Suppressor macrophage treated with lipopolysaccharide for 4 hours (primary cell): ENCODE measurements at regions not wholly inside any gene's neighbourhood (a gene's known extent, or its start where the extent isn't known, plus 50 kb on each side); places are given as distances from the start of the nearest gene placed in this dataset.
A peak's percentile ranks its signal among the peaks of the same experiment; 100 is the strongest.
"Not testable (repeated sequence)": the region's sequence is repeated elsewhere in the genome, so short reads cannot be mapped to it uniquely, and the experiment has no call there.

Experiments used
- DNase-seq: peaks from one replicate; pipeline ENCODE4 v3.0.0-alpha.2; 2020

- no peak for DNase-seq
Observed at GRCh38 chrX:43238461-43238945, 417.6 kb upstream of the MAOA start.

GRCh38 chrX:43239356-43239755 lies 416.7 kb upstream of the MAOA start:
- DNase-seq = no peak

- no peak for DNase-seq
Observed at GRCh38 chrX:43255596-43255995, 400.5 kb upstream of the MAOA start.

GRCh38 chrX:43266487-43266886 lies 389.6 kb upstream of the MAOA start:
- no peak for DNase-seq

GRCh38 chrX:43267652-43268051 lies 388.4 kb upstream of the MAOA start:
- DNase-seq = no peak

- DNase-seq = no peak
Observed at GRCh38 chrX:43269201-43269600, 386.9 kb upstream of the MAOA start.

GRCh38 chrX:43277879-43278278 lies 378.2 kb upstream of the MAOA start:
- DNase-seq = no peak

- no peak for DNase-seq
Observed at GRCh38 chrX:43278440-43278839, 377.7 kb upstream of the MAOA start.

- DNase-seq = no peak
Observed at GRCh38 chrX:43279341-43279808, 376.7 kb upstream of the MAOA start.

GRCh38 chrX:43283187-43283586 lies 372.9 kb upstream of the MAOA start:
- no peak for DNase-seq

GRCh38 chrX:43311625-43312024 lies 344.5 kb upstream of the MAOA start:
- DNase-seq = not testable (repeated sequence)

GRCh38 chrX:43313035-43313434 lies 343.1 kb upstream of the MAOA start:
- no peak for DNase-seq

GRCh38 chrX:43314525-43314924 lies 341.6 kb upstream of the MAOA start:
- DNase-seq = no peak

- no peak for DNase-seq
Observed at GRCh38 chrX:43315622-43316021, 340.5 kb upstream of the MAOA start.

- DNase-seq = no peak
Observed at GRCh38 chrX:43316146-43316545, 340.0 kb upstream of the MAOA start.

- no peak for DNase-seq
Observed at GRCh38 chrX:43317378-43317777, 338.7 kb upstream of the MAOA start.

GRCh38 chrX:43328358-43328946 lies 327.6 kb upstream of the MAOA start:
- DNase-seq = no peak

- DNase-seq = no peak
Observed at GRCh38 chrX:43333543-43333942, 322.6 kb upstream of the MAOA start.

GRCh38 chrX:43345166-43345565 lies 310.9 kb upstream of the MAOA start:
- no peak for DNase-seq

- peak; percentile 39 for DNase-seq
Observed at GRCh38 chrX:43349363-43349762, 306.7 kb upstream of the MAOA start.

- DNase-seq = no peak
Observed at GRCh38 chrX:43350935-43351334, 305.2 kb upstream of the MAOA start.

GRCh38 chrX:43357741-43358140 lies 298.4 kb upstream of the MAOA start:
- no peak for DNase-seq

GRCh38 chrX:43373032-43373431 lies 283.1 kb upstream of the MAOA start:
- DNase-seq = no peak

- DNase-seq = no peak
Observed at GRCh38 chrX:43375136-43375535, 281.0 kb upstream of the MAOA start.

GRCh38 chrX:43380704-43381103 lies 275.4 kb upstream of the MAOA start:
- DNase-seq = no peak
